Progenitor cell of endocrine pancreas (in vitro differentiated cells): ENCODE measurements at regions not wholly inside any gene's neighbourhood (a gene's known extent, or its start where the extent isn't known, plus 50 kb on each side); places are given as distances from the start of the nearest gene placed in this dataset.

ENCODE experiments used
- DNase-seq: peaks from one replicate; pipeline ENCODE4 v3.0.0; 2021; ENCODE audit warnings: low spot score; ENCODE audit not compliant: unreplicated experiment
- H3K27ac Mint-ChIP-seq: 2 replicates; pipeline ENCODE4 v1.8.0; 2021; ENCODE audit warnings: mild to moderate bottlenecking, moderate library complexity, mixed read lengths
- H3K27me3 Mint-ChIP-seq: 2 replicates; pipeline ENCODE4 v1.8.0; 2021; ENCODE audit warnings: mixed read lengths
- H3K36me3 Mint-ChIP-seq: 2 replicates; pipeline ENCODE4 v1.8.0; 2022; ENCODE audit warnings: mixed read lengths; ENCODE audit not compliant: insufficient read depth
- H3K4me1 Mint-ChIP-seq: 2 replicates; pipeline ENCODE4 v1.8.0; 2021; ENCODE audit warnings: low read depth, mixed read lengths
- H3K4me3 Mint-ChIP-seq: 2 replicates; pipeline ENCODE4 v1.8.0; 2021; ENCODE audit warnings: low read depth, mild to moderate bottlenecking, moderate library complexity, mixed read lengths
- H3K9me3 Mint-ChIP-seq: 2 replicates; pipeline ENCODE4 v1.8.0; 2021; ENCODE audit warnings: low read depth, mixed read lengths
- CTCF ChIP-seq: fragments of 200-600 bp; sonication (generic); IDR thresholded peaks from one replicate; pipeline ENCODE4 v1.5.0; 2021; ENCODE audit warnings: antibody characterized with exemption, mild to moderate bottlenecking; ENCODE audit not compliant: unreplicated experiment

- peaks cover 2% of the 10 kb centered on the region for H3K27me3 Mint-ChIP-seq
- TF ChIP-seq CTCF, result no peak
- peaks cover 5% of the 10 kb centered on the region for H3K36me3 Mint-ChIP-seq
- peaks cover 5% of the 10 kb centered on the region for H3K4me1 Mint-ChIP-seq
- no peak for DNase-seq
- no peak overlapping the region for H3K27ac Mint-ChIP-seq
- peaks cover 6% of the 10 kb centered on the region for H3K9me3 Mint-ChIP-seq
- H3K4me3 Mint-ChIP-seq, result no peak overlapping the region
These were observed 949.2 kb downstream of the CDH11 start for GRCh38 chr16:64172652-64173051.

DNA sequence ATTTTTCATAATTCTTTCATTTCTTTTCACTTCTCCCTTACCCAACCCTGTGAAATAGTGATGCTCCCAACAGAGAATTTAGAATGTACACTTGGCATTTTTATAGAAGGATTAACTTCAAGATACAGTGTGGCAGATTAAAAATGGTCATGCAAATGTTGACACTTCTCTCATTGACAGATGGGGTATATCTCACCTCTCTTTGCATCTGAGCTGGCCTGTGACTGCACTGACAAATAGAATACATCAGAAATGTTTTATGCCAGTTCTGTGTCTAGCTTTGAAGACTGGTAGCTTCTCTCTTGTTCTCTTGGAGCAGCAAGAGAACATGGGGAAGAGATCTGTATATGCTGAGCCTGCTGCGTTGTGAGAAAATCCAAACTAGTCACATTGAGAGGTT lies 949.6 kb downstream of the CDH11 start:
- H3K4me1 Mint-ChIP-seq, result peaks cover 6% of the 10 kb centered on the region
- no peak for DNase-seq
- no peak for TF ChIP-seq CTCF
- peaks cover under 1% of the 10 kb centered on the region for H3K36me3 Mint-ChIP-seq
- peaks cover 2% of the 10 kb centered on the region for H3K27me3 Mint-ChIP-seq
- H3K4me3 Mint-ChIP-seq, result no peak overlapping the region
- no peak overlapping the region for H3K27ac Mint-ChIP-seq
- H3K9me3 Mint-ChIP-seq, result peaks cover 1% of the 10 kb centered on the region

DNA sequence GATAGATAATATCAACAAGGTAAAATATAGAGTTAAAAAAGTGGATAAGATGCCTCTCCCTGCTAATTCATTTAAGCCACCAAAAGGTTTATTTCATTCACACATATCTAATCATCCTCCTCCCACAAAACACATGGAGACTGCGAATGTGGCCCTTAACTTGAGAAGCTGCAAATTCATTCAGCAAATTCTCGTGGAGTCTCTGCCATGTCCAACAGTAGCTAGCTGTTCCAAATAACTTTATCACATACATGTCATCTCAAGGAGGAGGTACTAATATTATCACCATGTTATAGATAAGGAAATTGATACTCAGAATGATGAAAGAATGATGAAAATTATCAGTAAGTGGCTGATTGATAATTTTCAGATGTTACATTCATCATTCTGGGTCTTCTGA lies 950.2 kb downstream of the CDH11 start:
- no peak overlapping the region for H3K27ac Mint-ChIP-seq
- H3K4me3 Mint-ChIP-seq, result no peak overlapping the region
- peaks cover 6% of the 10 kb centered on the region for H3K4me1 Mint-ChIP-seq
- TF ChIP-seq CTCF, result no peak
- DNase-seq, result no peak
- H3K36me3 Mint-ChIP-seq, result no peaks in the 10 kb centered on the region
- no peaks in the 10 kb centered on the region for H3K9me3 Mint-ChIP-seq
- H3K27me3 Mint-ChIP-seq, result peaks cover 2% of the 10 kb centered on the region

DNA sequence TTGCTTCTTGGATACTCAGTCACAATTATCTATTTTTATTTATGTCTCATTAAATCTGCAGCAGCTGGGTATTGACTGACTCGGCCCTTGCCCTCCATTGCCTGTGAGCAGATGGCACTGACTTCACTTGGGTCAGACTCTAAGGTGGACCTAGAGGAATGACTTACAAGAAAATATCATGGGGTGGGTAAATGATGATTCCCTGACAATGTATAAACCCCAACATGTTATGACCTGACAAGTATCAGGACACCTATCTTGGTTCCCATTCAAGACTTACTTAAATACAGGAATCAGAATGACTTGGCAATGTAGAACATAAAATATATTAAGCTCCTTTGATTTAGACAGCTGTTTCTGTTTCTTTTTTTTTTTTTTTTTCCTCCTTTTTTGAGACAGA lies 953.5 kb downstream of the CDH11 start:
- Mint-ChIP-seq H3K36me3 (no peaks in the 10 kb centered on the region), H3K27ac (no peak overlapping the region), H3K4me1 (peaks cover 6% of the 10 kb centered on the region), H3K9me3 (no peaks in the 10 kb centered on the region), H3K4me3 (no peak overlapping the region), H3K27me3 (peaks cover 2% of the 10 kb centered on the region)
- no peak for TF ChIP-seq CTCF
- no peak for DNase-seq

DNA sequence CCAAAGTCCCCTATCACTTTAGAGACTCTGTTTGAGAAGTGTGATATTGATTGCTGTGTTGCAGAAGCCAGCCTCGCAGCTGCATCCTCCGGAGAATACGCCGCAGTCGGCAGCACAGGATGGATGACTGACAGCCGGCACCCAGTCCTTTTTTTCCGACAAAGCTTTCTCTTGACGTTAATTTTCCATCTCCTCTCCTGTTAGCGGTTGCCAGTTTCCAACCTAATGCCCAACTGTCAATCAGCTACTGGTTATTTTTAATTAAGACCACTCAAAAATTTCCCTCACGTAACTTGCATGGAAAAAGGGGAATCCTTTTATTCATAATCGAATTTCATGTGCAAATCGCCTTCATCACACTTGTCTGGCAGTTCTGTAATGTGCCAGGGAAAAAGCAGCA lies 953.9 kb downstream of the CDH11 start:
- Mint-ChIP-seq H3K9me3 (no peaks in the 10 kb centered on the region), H3K27me3 (peaks cover 2% of the 10 kb centered on the region), H3K4me1 (peaks cover 6% of the 10 kb centered on the region), H3K36me3 (no peaks in the 10 kb centered on the region), H3K27ac (no peak overlapping the region), H3K4me3 (no peak overlapping the region)
- DNase-seq, result no peak
- no peak for TF ChIP-seq CTCF

DNA sequence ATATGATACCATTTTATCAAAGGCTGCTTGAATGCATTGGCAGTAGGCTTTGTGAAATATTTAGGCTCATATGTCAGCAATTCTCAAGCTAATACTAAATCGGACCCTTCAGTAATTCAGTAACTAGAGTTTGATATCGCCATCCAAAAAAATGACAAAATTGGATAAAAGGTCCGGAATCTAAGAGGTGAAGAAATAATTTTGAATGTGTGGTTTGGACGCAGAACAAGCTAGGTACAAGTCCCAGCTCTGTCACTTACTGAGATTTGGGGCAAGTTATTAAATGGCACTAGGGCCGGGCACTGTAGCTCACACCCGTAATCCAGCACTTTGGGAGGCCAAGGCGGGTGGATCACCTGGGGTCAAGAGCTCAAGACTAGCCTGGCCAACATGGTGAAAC lies 956.5 kb downstream of the CDH11 start:
- no peaks in the 10 kb centered on the region for H3K9me3 Mint-ChIP-seq
- H3K27ac Mint-ChIP-seq, result no peak overlapping the region
- no peak for TF ChIP-seq CTCF
- no peaks in the 10 kb centered on the region for H3K27me3 Mint-ChIP-seq
- no peaks in the 10 kb centered on the region for H3K36me3 Mint-ChIP-seq
- DNase-seq, result no peak
- peaks cover 6% of the 10 kb centered on the region for H3K4me1 Mint-ChIP-seq
- no peak overlapping the region for H3K4me3 Mint-ChIP-seq
